Common myeloid progenitor, CD34-positive (primary cell): ENCODE measurements at regions not wholly inside any gene's neighbourhood (a gene's known extent, or its start where the extent isn't known, plus 50 kb on each side); places are given as distances from the start of the nearest gene placed in this dataset.

Experiments used
- CTCF ChIA-PET: fragments of 350-600 bp; sonication (Branson Sonifier 250); formaldehyde crosslinking; loops from one replicate; lab custom pipeline; 2021; ENCODE audit warnings: antibody characterized with exemption; lab: Charles Lee
- POLR2A ChIA-PET: fragments of 350-600 bp; sonication (Branson Sonifier 250); formaldehyde crosslinking; loops from one replicate; lab custom pipeline; 2021; ENCODE audit warnings: antibody characterized with exemption; lab: Charles Lee
- DNase-seq, 3 donors: peaks; one replicate each; pipeline versions ENCODE4 v3.0.0 to v3.0.0-alpha.2; 2013
- H3K27ac ChIP-seq, 2 experiments: 1 replicate in 1 of 2; 2 replicates in 1 of 2; pipeline ENCODE4 v1.7.0; 2013; ENCODE audit warnings: inconsistent platforms in 2 of 2, low read length in 2 of 2, mild to moderate bottlenecking in 2 of 2, low read depth in 1 of 2, moderate library complexity in 1 of 2; ENCODE audit not compliant: severe bottlenecking in 2 of 2, insufficient read depth in 1 of 2, poor library complexity in 1 of 2
- H3K27me3 ChIP-seq, 5 experiments: replicated peaks in 2 of 5; 1 replicate in 3 of 5; 2 replicates in 2 of 5; pipeline versions ENCODE4 v1.6.1 to v1.7.0; 2013; ENCODE audit warnings: low read length in 4 of 5, mild to moderate bottlenecking in 2 of 5, moderate library complexity in 2 of 5, inconsistent platforms in 1 of 5; ENCODE audit not compliant: insufficient read depth in 5 of 5, control insufficient read depth in 4 of 5
- H3K36me3 ChIP-seq, 4 experiments: 1 replicate in 2 of 4; 2 replicates in 2 of 4; pipeline versions ENCODE4 v1.6.1 to v1.7.0; 2013; ENCODE audit warnings: low read length in 3 of 4, control low read depth in 1 of 4, mild to moderate bottlenecking in 1 of 4; ENCODE audit not compliant: control insufficient read depth in 4 of 4, insufficient read depth in 4 of 4
- H3K4me1 ChIP-seq, 4 experiments: 1 replicate in 3 of 4; 2 replicates in 1 of 4; pipeline versions ENCODE4 v1.6.1 to v1.7.1; 2013; ENCODE audit warnings: low read length in 3 of 4, mild to moderate bottlenecking in 3 of 4, control low read depth in 1 of 4, inconsistent platforms in 1 of 4, moderate library complexity in 1 of 4; ENCODE audit not compliant: control insufficient read depth in 4 of 4, insufficient read depth in 4 of 4; ENCODE audit errors: control extremely low read depth in 1 of 4
- H3K4me3 ChIP-seq, 7 experiments: 1 replicate in 4 of 7; 2 replicates in 3 of 7; pipeline versions ENCODE4 v1.5.1 to v1.7.0; 2013; ENCODE audit warnings: mild to moderate bottlenecking in 7 of 7, low read length in 6 of 7, moderate library complexity in 6 of 7, inconsistent platforms in 2 of 7, low read depth in 2 of 7, control low read depth in 1 of 7; ENCODE audit not compliant: insufficient read depth in 4 of 7, control insufficient read depth in 1 of 7; ENCODE audit errors: extremely low read depth in 1 of 7
- H3K9me3 ChIP-seq, 5 experiments: 1 replicate in 4 of 5; 2 replicates in 1 of 5; pipeline versions ENCODE4 v1.6.1 to v1.7.1; 2013; ENCODE audit warnings: low read length in 4 of 5, mild to moderate bottlenecking in 2 of 5, inconsistent platforms in 1 of 5, low read depth in 1 of 5, moderate library complexity in 1 of 5; ENCODE audit not compliant: control insufficient read depth in 4 of 5, insufficient read depth in 2 of 5; ENCODE audit errors: control extremely low read depth in 1 of 5
- WGBS: methylation state at CpG from one replicate; pipeline ENCODE4 v1.1.5; 2013; ENCODE audit not compliant: insufficient coverage; 5-methylcytosine and 5-hydroxymethylcytosine counted together

GRCh38 chr13:34347784-34348573, 530.0 kb downstream of the RFC3 start:
- DNase-seq, result no peak
- no peaks in the 10 kb centered on the region for H3K4me1 ChIP-seq
- no peak overlapping the region for H3K4me3 ChIP-seq
- no peaks in the 10 kb centered on the region for H3K27me3 ChIP-seq
- WGBS, result 86% methylated on average over 9 of the region's 10 CpGs
- CTCF ChIA-PET, result no interaction called here
- no peak overlapping the region for H3K27ac ChIP-seq
- POLR2A ChIA-PET, result no interaction called here
- H3K36me3 ChIP-seq, result no peaks in the 10 kb centered on the region
- H3K9me3 ChIP-seq, result no peaks in the 10 kb centered on the region

GRCh38 chr13:34349091-34349722, 531.3 kb downstream of the RFC3 start:
- no peak overlapping the region for H3K4me3 ChIP-seq
- H3K27me3 ChIP-seq, result no peaks in the 10 kb centered on the region
- WGBS, result 100% methylated on average over 1 of the region's 1 CpG
- H3K4me1 ChIP-seq, result no peaks in the 10 kb centered on the region
- H3K27ac ChIP-seq, result no peak overlapping the region
- POLR2A ChIA-PET, result no interaction called here
- no peak for DNase-seq
- CTCF ChIA-PET, result no interaction called here
- H3K36me3 ChIP-seq, result no peaks in the 10 kb centered on the region
- no peaks in the 10 kb centered on the region for H3K9me3 ChIP-seq

GRCh38 chr13:34350671-34351070, 532.7 kb downstream of the RFC3 start:
- POLR2A ChIA-PET, result no interaction called here
- no peaks in the 10 kb centered on the region for H3K27me3 ChIP-seq

GRCh38 chr13:34351134-34351533, 533.2 kb downstream of the RFC3 start:
- Histone ChIP-seq H3K27me3 (no peaks in the 10 kb centered on the region), H3K4me1 (no peaks in the 10 kb centered on the region), H3K36me3 (no peaks in the 10 kb centered on the region), H3K9me3 (no peaks in the 10 kb centered on the region), H3K27ac (no peak overlapping the region), H3K4me3 (no peak overlapping the region)
- no peak for DNase-seq
- ChIA-PET POLR2A (no interaction called here), CTCF (no interaction called here)
- 93% methylated on average over 3 of the region's 3 CpGs for WGBS

More at GRCh38 chr13:34350671-34351070, 532.7 kb downstream of the RFC3 start:
- CTCF ChIA-PET, result no interaction called here
- Histone ChIP-seq H3K36me3 (no peaks in the 10 kb centered on the region), H3K9me3 (no peaks in the 10 kb centered on the region), H3K4me3 (no peak overlapping the region), H3K27ac (no peak overlapping the region), H3K4me1 (no peaks in the 10 kb centered on the region)
- WGBS, result no CpG with 5 or more reads among the region's 3 CpGs
- no peak for DNase-seq

GRCh38 chr13:34352958-34353357, 535.0 kb downstream of the RFC3 start:
- WGBS, result 95% methylated on average over 2 of the region's 4 CpGs
- Histone ChIP-seq H3K27ac (no peak overlapping the region), H3K27me3 (no peaks in the 10 kb centered on the region), H3K9me3 (no peaks in the 10 kb centered on the region), H3K4me3 (no peak overlapping the region), H3K36me3 (no peaks in the 10 kb centered on the region), H3K4me1 (no peaks in the 10 kb centered on the region)
- CTCF ChIA-PET, result no interaction called here
- POLR2A ChIA-PET, result no interaction called here
- no peak for DNase-seq

GRCh38 chr13:34356686-34357434, 538.9 kb downstream of the RFC3 start:
- H3K27ac ChIP-seq, result no peak overlapping the region
- WGBS, result 93% methylated on average over 2 of the region's 4 CpGs
- POLR2A ChIA-PET, result no interaction called here

More at GRCh38 chr13:34356686-34357434, 538.9 kb downstream of the RFC3 start:
- no peaks in the 10 kb centered on the region for H3K4me1 ChIP-seq
- no peak overlapping the region for H3K4me3 ChIP-seq
- H3K36me3 ChIP-seq, result no peaks in the 10 kb centered on the region
- no peaks in the 10 kb centered on the region for H3K9me3 ChIP-seq
- CTCF ChIA-PET, result interaction anchor here (1.3 kb wide), 1 partner anchor 21 kb away, joined by 3 read pairs; no protein-coding TSS in a partner anchor
- no peaks in the 10 kb centered on the region for H3K27me3 ChIP-seq
- no peak for DNase-seq
